Brain microvascular endothelial cell (primary cell): ENCODE measurements at regions not wholly inside any gene's neighbourhood (a gene's known extent, or its start where the extent isn't known, plus 50 kb on each side); places are given as distances from the start of the nearest gene placed in this dataset.

Source experiments
- DNase-seq: peaks from one replicate; pipeline ENCODE4 v3.0.0-alpha.2; 2020
- H3K27ac ChIP-seq: fragments of 250-450 bp; sonication (Bioruptor Pico); 2 replicates; pipeline ENCODE4 v1.5.1; 2020; ENCODE audit warnings: mild to moderate bottlenecking, moderate library complexity
- H3K27me3 ChIP-seq: fragments of 250-450 bp; sonication (Bioruptor Pico); replicated peaks from 2 replicates; pipeline ENCODE4 v1.5.1; 2020; ENCODE audit warnings: mild to moderate bottlenecking
- H3K36me3 ChIP-seq: fragments of 250-450 bp; sonication (Bioruptor Pico); replicated peaks from 2 replicates; pipeline ENCODE4 v1.5.1; 2020; ENCODE audit warnings: mild to moderate bottlenecking
- H3K4me3 ChIP-seq: 2 replicates; pipeline ENCODE4 v1.5.1; 2011; ENCODE audit warnings: low read depth, mild to moderate bottlenecking, control low read depth, low read length, moderate library complexity
- CTCF ChIP-seq: IDR thresholded peaks from 2 replicates; pipeline ENCODE4 v1.5.1; 2011; ENCODE audit warnings: low read depth, mild to moderate bottlenecking, moderate library complexity, low read length, control low read depth, inconsistent platforms; ENCODE audit errors: missing control alignments
- in situ Hi-C: cut with HindIII; loops from 2 replicates; pipeline ENCODE4 v1.10.0; 2017; ENCODE audit warnings: low sequenced_read_pairs, low pct_ligation_motif_present

DNA sequence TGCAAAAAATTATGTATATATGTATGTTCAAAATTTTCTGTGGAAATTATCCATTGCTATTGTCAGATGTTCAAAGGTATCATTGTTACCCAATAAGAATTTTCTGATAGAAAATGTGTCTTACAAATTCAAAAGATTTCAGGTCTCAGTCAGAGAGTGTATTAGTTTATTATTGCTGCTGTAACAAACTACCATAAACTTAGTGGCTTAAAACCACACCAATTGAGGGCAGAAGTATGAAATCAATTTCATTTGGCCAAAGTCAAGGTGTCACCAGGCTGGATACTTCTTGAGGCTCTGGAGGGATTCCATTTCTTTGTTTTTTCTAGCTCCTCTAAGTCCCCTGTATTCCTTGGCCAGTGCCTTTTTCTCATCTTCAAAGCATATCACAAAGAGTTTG lies 914.4 kb upstream of the ROBO1 start:
- H3K4me3 ChIP-seq: no peak overlapping the region
- in situ Hi-C loops: loop anchor here (25.0 kb wide), 1 partner anchor 1170 kb away; no protein-coding TSS in a partner anchor
- no peak overlapping the region for H3K27ac ChIP-seq
- no peak for DNase-seq
- H3K27me3 ChIP-seq: no peaks in the 10 kb centered on the region
- no peaks in the 10 kb centered on the region for H3K36me3 ChIP-seq
- TF ChIP-seq CTCF: no peak

DNA sequence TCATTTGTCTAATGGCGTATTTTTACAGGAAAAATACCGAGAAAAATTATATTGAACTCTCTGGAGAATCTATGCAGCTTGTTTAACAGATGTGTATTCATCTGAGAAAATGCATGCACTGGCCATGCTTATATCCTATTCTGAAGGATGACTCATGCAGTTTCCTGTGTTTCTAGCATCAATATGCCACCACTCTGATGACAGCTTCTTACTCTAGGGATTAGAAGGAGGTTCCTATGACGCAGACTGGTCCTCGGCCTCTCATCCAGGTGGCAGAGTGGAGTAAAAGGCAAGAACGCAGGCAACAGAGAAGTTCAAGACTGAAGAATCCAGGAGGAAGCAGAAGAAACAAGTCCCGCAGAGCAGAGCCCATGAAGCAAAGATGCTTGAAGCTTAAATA lies 910.0 kb upstream of the ROBO1 start:
- Histone ChIP-seq H3K36me3 (no peaks in the 10 kb centered on the region), H3K4me3 (no peak overlapping the region), H3K27ac (no peak overlapping the region), H3K27me3 (no peaks in the 10 kb centered on the region)
- peak; percentile 9 for TF ChIP-seq CTCF
- DNase-seq: peak; percentile 83
- in situ Hi-C loops: loop anchor here (25.0 kb wide), 1 partner anchor 1165 kb away; no protein-coding TSS in a partner anchor

DNA sequence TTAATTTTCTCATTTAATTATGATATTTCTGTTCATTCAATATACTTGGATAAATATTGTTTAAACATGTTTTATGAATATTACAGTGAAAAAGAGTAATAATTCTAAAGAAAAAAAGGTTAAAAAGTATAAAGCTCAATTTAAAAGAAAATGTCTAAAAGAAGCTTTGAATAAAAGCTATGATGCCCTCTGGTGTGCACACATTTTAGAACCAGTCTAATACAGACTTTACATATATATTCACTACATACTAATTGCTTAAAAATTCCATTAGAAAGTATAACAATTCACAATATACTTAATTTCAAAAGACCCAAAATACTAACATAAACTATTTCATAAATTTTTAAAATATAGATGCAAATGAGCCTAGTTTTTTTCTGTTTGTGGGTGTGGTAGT lies 909.1 kb upstream of the ROBO1 start:
- Histone ChIP-seq H3K27ac (no peak overlapping the region), H3K27me3 (no peaks in the 10 kb centered on the region), H3K36me3 (no peaks in the 10 kb centered on the region), H3K4me3 (no peak overlapping the region)
- no peak for TF ChIP-seq CTCF
- in situ Hi-C loops: loop anchor here (25.0 kb wide), 1 partner anchor 1165 kb away; no protein-coding TSS in a partner anchor
- DNase-seq: peak; percentile 9

DNA sequence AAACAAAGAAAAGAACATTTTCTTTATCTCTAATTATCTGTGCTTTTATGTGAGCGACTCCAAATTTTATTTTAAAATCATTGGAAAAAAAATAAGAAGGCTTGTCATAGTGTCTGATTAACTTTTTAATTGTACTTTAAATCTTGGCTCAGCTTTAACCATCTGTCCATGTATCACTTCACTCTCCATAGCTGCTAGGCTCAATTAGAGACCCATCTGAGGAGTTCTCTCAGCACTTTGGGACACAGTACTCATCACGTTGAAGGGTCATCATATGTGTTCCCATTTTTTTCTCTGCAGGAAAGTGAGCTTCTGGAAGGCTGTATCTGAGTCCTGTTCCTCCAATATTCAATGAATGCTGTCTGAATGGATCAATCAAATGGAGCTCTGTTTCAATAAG lies 908.5 kb upstream of the ROBO1 start:
- in situ Hi-C loops: loop anchor here (25.0 kb wide), 1 partner anchor 1164 kb away; no protein-coding TSS in a partner anchor
- Histone ChIP-seq H3K27me3 (no peaks in the 10 kb centered on the region), H3K27ac (no peak overlapping the region), H3K4me3 (no peak overlapping the region), H3K36me3 (no peaks in the 10 kb centered on the region)
- no peak for TF ChIP-seq CTCF
- DNase-seq: no peak

DNA sequence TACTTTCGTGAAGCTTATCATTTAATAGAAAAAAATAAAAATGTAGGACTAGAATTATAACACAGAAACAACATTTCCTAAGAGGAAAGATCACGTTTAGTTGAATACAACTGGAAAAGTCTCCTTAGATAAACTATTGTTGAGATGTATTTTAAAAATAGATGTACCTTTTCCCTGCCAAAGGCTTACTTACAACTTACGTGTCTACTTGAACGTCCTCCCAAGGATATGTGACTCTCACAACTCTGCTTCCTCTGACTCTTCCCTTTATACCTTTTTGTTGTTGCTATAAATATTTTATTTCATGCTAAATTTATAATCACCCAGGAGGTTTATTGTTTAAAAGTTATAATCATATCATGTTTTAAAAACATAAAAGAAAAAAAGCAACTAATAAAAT lies 908.0 kb upstream of the ROBO1 start:
- in situ Hi-C loops: loop anchor here (25.0 kb wide), 1 partner anchor 1163 kb away; no protein-coding TSS in a partner anchor
- no peaks in the 10 kb centered on the region for H3K27me3 ChIP-seq
- H3K36me3 ChIP-seq: no peaks in the 10 kb centered on the region
- no peak for DNase-seq
- H3K27ac ChIP-seq: no peak overlapping the region
- H3K4me3 ChIP-seq: no peak overlapping the region
- TF ChIP-seq CTCF: no peak
